ENCODE measurements at regions not wholly inside any gene's neighbourhood (a gene's known extent, or its start where the extent isn't known, plus 50 kb on each side); places are given as distances from the start of the nearest gene placed in this dataset.
A peak's percentile ranks its signal among the peaks of the same experiment; 100 is the strongest.
"Not testable (repeated sequence)": the region's sequence is repeated elsewhere in the genome, so short reads cannot be mapped to it uniquely, and the experiment has no call there.

GRCh38 chr1:203401199-203401877, 50.4 kb upstream of the FMOD start:
- DNase-seq, result no peak

GRCh38 chr1:203402152-203402551, 51.2 kb upstream of the FMOD start:
- DNase-seq, result no peak

GRCh38 chr1:203402629-203403337, 51.9 kb upstream of the FMOD start:
- peak in 1 of 2 donors; percentile 33 for DNase-seq

- no peak for DNase-seq
Observed at GRCh38 chr1:203403586-203403985, 52.7 kb upstream of the FMOD start.

GRCh38 chr1:203404546-203404945, 53.6 kb upstream of the FMOD start:
- no peak for DNase-seq

GRCh38 chr1:203405703-203406438, 54.9 kb upstream of the FMOD start:
- DNase-seq, result no peak

GRCh38 chr1:203406446-203407045, 55.6 kb upstream of the FMOD start:
- no peak for DNase-seq

GRCh38 chr1:203407296-203407695, 56.4 kb upstream of the FMOD start:
- no peak for DNase-seq

- no peak for DNase-seq
Observed at GRCh38 chr1:203408486-203409481, 57.9 kb upstream of the FMOD start.

- no peak for DNase-seq
Observed at GRCh38 chr1:203410182-203410900, 59.4 kb upstream of the FMOD start.

- DNase-seq, result not testable (repeated sequence)
Observed at GRCh38 chr1:203411431-203411830, 60.5 kb upstream of the FMOD start.

GRCh38 chr1:203419558-203419957, 56.0 kb upstream of the PRELP start:
- DNase-seq, result no peak

- no peak for DNase-seq
Observed at GRCh38 chr1:203420263-203420662, 55.3 kb upstream of the PRELP start.

GRCh38 chr1:203421246-203421645, 54.4 kb upstream of the PRELP start:
- DNase-seq, result no peak

- no peak for DNase-seq
Observed at GRCh38 chr1:203422116-203422515, 53.5 kb upstream of the PRELP start.

- DNase-seq, result no peak
Observed at GRCh38 chr1:203422656-203423055, 53.0 kb upstream of the PRELP start.

- no peak for DNase-seq
Observed at GRCh38 chr1:203424285-203424684, 51.3 kb upstream of the PRELP start.

GRCh38 chr1:203424861-203425662, 50.5 kb upstream of the PRELP start:
- DNase-seq, result no peak

- no peak for DNase-seq
Observed at GRCh38 chr1:203425663-203425975, 50.0 kb upstream of the PRELP start.

All from bone marrow (tissue), 2 donors.